ENCODE measurements at regions not wholly inside any gene's neighbourhood (a gene's known extent, or its start where the extent isn't known, plus 50 kb on each side); places are given as distances from the start of the nearest gene placed in this dataset.

GRCh38 chr6:163768905-163769304 lies 354.4 kb downstream of the QKI start:
- TF ChIP-seq, protein P1, sequence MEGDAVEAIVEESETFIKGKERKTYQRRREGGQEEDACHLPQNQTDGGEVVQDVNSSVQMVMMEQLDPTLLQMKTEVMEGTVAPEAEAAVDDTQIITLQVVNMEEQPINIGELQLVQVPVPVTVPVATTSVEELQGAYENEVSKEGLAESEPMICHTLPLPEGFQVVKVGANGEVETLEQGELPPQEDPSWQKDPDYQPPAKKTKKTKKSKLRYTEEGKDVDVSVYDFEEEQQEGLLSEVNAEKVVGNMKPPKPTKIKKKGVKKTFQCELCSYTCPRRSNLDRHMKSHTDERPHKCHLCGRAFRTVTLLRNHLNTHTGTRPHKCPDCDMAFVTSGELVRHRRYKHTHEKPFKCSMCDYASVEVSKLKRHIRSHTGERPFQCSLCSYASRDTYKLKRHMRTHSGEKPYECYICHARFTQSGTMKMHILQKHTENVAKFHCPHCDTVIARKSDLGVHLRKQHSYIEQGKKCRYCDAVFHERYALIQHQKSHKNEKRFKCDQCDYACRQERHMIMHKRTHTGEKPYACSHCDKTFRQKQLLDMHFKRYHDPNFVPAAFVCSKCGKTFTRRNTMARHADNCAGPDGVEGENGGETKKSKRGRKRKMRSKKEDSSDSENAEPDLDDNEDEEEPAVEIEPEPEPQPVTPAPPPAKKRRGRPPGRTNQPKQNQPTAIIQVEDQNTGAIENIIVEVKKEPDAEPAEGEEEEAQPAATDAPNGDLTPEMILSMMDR (IDR thresholded peaks at IDR 0.05), result no peak

GRCh38 chr6:163766936-163767335 lies 352.4 kb downstream of the QKI start:
- TF ChIP-seq, protein P1 (IDR thresholded peaks at IDR 0.05), result no peak

GRCh38 chr6:163765335-163765734 lies 350.8 kb downstream of the QKI start:
- TF ChIP-seq, protein P1 (IDR thresholded peaks at IDR 0.05), result no peak

DNA sequence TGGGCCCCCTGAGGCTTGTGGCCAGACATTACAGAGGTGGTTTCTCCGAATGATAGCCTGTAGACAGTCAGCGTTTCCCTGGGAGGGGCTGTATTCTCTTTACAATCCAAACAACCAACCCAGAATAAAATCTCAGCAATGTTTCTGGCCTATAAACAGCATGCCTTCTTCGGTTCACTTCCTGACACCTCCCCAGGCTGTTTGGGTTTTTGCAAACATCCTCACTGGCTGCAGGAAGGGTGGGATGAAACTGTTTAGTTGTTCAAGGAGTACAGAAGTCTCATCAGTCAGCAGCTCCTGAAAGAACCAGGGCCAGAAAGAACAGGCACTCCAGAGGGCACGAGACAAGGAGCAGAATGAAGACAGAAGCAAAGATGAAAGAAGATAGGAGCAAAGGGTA lies 350.0 kb downstream of the QKI start:
- TF ChIP-seq, protein P1 (IDR thresholded peaks at IDR 0.05), result no peak

DNA sequence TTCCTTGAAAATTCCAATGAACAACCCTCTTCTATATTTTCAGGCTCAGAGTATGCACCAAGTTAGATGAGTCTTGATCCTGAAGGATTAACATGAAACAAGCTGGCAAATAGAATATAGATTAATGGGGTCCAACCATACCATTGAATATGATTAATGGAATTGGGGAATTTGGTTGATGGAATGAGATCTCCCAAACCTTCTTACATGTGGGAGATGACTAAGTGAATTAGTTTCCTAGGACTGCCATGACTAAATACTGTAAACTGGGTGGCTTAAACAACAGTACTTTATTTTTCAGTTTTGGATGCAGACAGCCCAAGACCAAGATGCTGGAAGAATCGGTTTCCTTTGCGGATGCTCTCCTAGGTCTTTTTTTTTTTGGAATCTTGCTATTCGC lies 347.0 kb downstream of the QKI start:
- TF ChIP-seq, protein P1 (IDR thresholded peaks at IDR 0.05), result no peak

DNA sequence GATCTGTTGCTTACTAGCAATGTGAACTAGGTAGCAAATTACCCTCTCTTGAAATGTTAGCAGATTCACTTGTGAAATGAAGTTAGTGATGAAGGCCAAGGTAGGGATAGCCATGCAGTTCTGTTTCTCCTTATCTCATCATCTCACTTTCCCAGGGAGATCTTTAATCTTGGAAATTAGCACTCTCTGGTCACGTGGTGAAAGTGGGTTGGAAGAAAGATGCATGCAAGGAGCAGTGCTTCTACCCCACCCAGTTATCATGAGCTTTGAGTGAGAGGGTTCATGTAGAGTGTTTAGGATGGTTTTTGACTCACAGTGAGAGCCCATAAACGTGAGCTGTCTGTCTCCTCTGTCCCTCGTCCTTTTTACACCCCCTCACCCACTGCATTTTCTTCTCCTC lies 346.3 kb downstream of the QKI start:
- TF ChIP-seq, protein P1 (IDR thresholded peaks at IDR 0.05), result no peak

DNA sequence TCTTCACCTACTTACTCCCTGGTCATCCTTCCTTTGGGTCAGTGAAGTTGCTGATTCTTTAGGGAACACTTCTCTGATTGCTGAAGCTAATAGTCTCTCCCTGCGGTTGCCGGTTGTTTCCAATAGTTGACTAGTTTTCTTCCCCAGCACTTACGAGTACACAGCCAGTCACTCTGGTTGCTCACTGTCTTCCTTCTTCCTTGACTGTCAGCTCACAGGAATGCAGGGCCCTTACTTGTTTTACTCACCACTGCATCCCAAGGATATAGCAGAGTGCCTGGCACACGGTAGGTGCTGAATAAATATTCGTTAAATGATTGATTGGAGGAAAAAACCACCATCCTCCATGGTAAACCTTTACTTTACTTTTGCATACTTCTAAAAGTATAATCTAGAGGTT lies 345.0 kb downstream of the QKI start:
- TF ChIP-seq, protein P1 (IDR thresholded peaks at IDR 0.05), result no peak

GRCh38 chr6:163757520-163757919 lies 343.0 kb downstream of the QKI start:
- TF ChIP-seq, protein P1 (IDR thresholded peaks at IDR 0.05), result no peak
